ENCODE measurements at regions not wholly inside any gene's neighbourhood (a gene's known extent, or its start where the extent isn't known, plus 50 kb on each side); places are given as distances from the start of the nearest gene placed in this dataset.

- H3K4me3 ChIP-seq (ENCODE audit: low read depth, low read length, poor library complexity, severe bottlenecking), result no peak overlapping the region
- no peaks in the 10 kb centered on the region for H3K9me2 ChIP-seq (ENCODE audit: insufficient read depth, low read length)
- H3K36me3 ChIP-seq (ENCODE audit: insufficient read depth, low read length), result no peaks in the 10 kb centered on the region
- H2AFZ ChIP-seq (ENCODE audit: low read length), result no peak overlapping the region
- POLR2A ChIA-PET, result no interaction called here
- intact Hi-C loops (cut with micrococcal nuclease; ENCODE audit: unreplicated experiment), result no loop called here
- CTCF ChIA-PET (ENCODE audit: unreplicated experiment), result no interaction called here
- H3K79me2 ChIP-seq (ENCODE audit: insufficient read depth, low read depth, low read length), result no peaks in the 10 kb centered on the region
- H4K20me1 ChIP-seq (ENCODE audit: insufficient read depth, low read length), result no peaks in the 10 kb centered on the region
- DNase-seq (ENCODE audit: low spot score), result no peak
- no peaks in the 10 kb centered on the region for H3K4me1 ChIP-seq (ENCODE audit: insufficient read depth, low read length, poor library complexity, severe bottlenecking)
- TF ChIP-seq EZH2phosphoT487 (IDR thresholded peaks at IDR 0.05; ENCODE audit: borderline replicate concordance, low read depth, low read length) (no peak), CTCF (conservative IDR thresholded peaks at IDR 0.05; ENCODE audit: low read length) (no peak)
- H3K27ac ChIP-seq (ENCODE audit: low read depth, low read length, poor library complexity, severe bottlenecking), result no peak overlapping the region
- H3K9me3 ChIP-seq (ENCODE audit: low read length), result no peaks in the 10 kb centered on the region
- H3K4me2 ChIP-seq (ENCODE audit: low read length), result no peak overlapping the region
- BruUV-seq (replicated peaks), result no TSS peak
Measured at GRCh38 chrX:20727447-20727846, 460.7 kb upstream of the RPS6KA3 start.

GRCh38 chrX:20720954-20721626 lies 454.4 kb upstream of the RPS6KA3 start:
- POLR2A ChIA-PET, result no interaction called here
- Histone ChIP-seq H2AFZ (ENCODE audit: low read length) (no peak overlapping the region), H3K27ac (ENCODE audit: low read depth, low read length, poor library complexity, severe bottlenecking) (no peak overlapping the region), H3K4me1 (ENCODE audit: insufficient read depth, low read length, poor library complexity, severe bottlenecking) (no peaks in the 10 kb centered on the region), H3K79me2 (ENCODE audit: insufficient read depth, low read depth, low read length) (no peaks in the 10 kb centered on the region), H3K36me3 (ENCODE audit: insufficient read depth, low read length) (no peaks in the 10 kb centered on the region), H3K4me3 (ENCODE audit: low read depth, low read length, poor library complexity, severe bottlenecking) (no peak overlapping the region), H3K9me3 (ENCODE audit: low read length) (no peaks in the 10 kb centered on the region), H3K4me2 (ENCODE audit: low read length) (no peak overlapping the region), H4K20me1 (ENCODE audit: insufficient read depth, low read length) (no peaks in the 10 kb centered on the region), H3K9me2 (ENCODE audit: insufficient read depth, low read length) (no peaks in the 10 kb centered on the region)
- TF ChIP-seq EZH2phosphoT487 (IDR thresholded peaks at IDR 0.05; ENCODE audit: borderline replicate concordance, low read depth, low read length), result no peak
- no peak for TF ChIP-seq CTCF (conservative IDR thresholded peaks at IDR 0.05; ENCODE audit: low read length)
- no TSS peak for BruUV-seq (replicated peaks)
- no peak for DNase-seq (ENCODE audit: low spot score)
- intact Hi-C loops (cut with micrococcal nuclease; ENCODE audit: unreplicated experiment), result no loop called here
- CTCF ChIA-PET (ENCODE audit: unreplicated experiment), result no interaction called here

- Histone ChIP-seq H3K9me2 (ENCODE audit: insufficient read depth, low read length) (no peaks in the 10 kb centered on the region), H2AFZ (ENCODE audit: low read length) (no peak overlapping the region), H4K20me1 (ENCODE audit: insufficient read depth, low read length) (no peaks in the 10 kb centered on the region), H3K4me3 (ENCODE audit: low read depth, low read length, poor library complexity, severe bottlenecking) (no peak overlapping the region), H3K4me2 (ENCODE audit: low read length) (no peak overlapping the region), H3K4me1 (ENCODE audit: insufficient read depth, low read length, poor library complexity, severe bottlenecking) (no peaks in the 10 kb centered on the region), H3K36me3 (ENCODE audit: insufficient read depth, low read length) (no peaks in the 10 kb centered on the region), H3K27ac (ENCODE audit: low read depth, low read length, poor library complexity, severe bottlenecking) (no peak overlapping the region), H3K79me2 (ENCODE audit: insufficient read depth, low read depth, low read length) (no peaks in the 10 kb centered on the region), H3K9me3 (ENCODE audit: low read length) (no peaks in the 10 kb centered on the region)
- no peak for TF ChIP-seq CTCF (conservative IDR thresholded peaks at IDR 0.05; ENCODE audit: low read length)
- no peak for TF ChIP-seq EZH2phosphoT487 (IDR thresholded peaks at IDR 0.05; ENCODE audit: borderline replicate concordance, low read depth, low read length)
- intact Hi-C loops (cut with micrococcal nuclease; ENCODE audit: unreplicated experiment), result no loop called here
- BruUV-seq (replicated peaks), result no TSS peak
- ChIA-PET CTCF (ENCODE audit: unreplicated experiment) (no interaction called here), POLR2A (no interaction called here)
- DNase-seq (ENCODE audit: low spot score), result no peak
Measured at GRCh38 chrX:20718592-20719380, 452.1 kb upstream of the RPS6KA3 start.
